Neural crest cell (in vitro differentiated cells): ENCODE measurements at regions not wholly inside any gene's neighbourhood (a gene's known extent, or its start where the extent isn't known, plus 50 kb on each side); places are given as distances from the start of the nearest gene placed in this dataset.

Experiments
- DNase-seq: peaks from one replicate; pipeline ENCODE4 v3.0.0; 2021; ENCODE audit warnings: low read depth, mixed read lengths, low spot score
- H3K27ac Mint-ChIP-seq: one replicate; pipeline ENCODE4 v1.8.0; 2021; ENCODE audit warnings: mild to moderate bottlenecking, mixed read lengths; ENCODE audit not compliant: unreplicated experiment
- H3K27me3 Mint-ChIP-seq: 2 replicates; pipeline ENCODE4 v1.8.0; 2021; ENCODE audit warnings: low read depth, mild to moderate bottlenecking, mixed read lengths
- H3K36me3 Mint-ChIP-seq: 2 replicates; pipeline ENCODE4 v1.8.0; 2021; ENCODE audit warnings: low read depth, mild to moderate bottlenecking, mixed read lengths
- H3K4me1 Mint-ChIP-seq: 2 replicates; pipeline ENCODE4 v1.8.0; 2021; ENCODE audit warnings: mixed read lengths
- H3K4me3 Mint-ChIP-seq: one replicate; pipeline ENCODE4 v1.8.0; 2021; ENCODE audit warnings: mild to moderate bottlenecking, mixed read lengths
- H3K9me3 Mint-ChIP-seq: 2 replicates; pipeline ENCODE4 v1.8.0; 2021; ENCODE audit warnings: mixed read lengths
- TF ChIP-seq, protein P1 (sequence below): fragments of 200-600 bp; sonication (generic); conservative IDR thresholded peaks from 2 replicates; pipeline ENCODE4 v1.5.0; 2021; ENCODE audit warnings: antibody characterized with exemption, mild to moderate bottlenecking

- Mint-ChIP-seq H3K36me3 (peaks cover 16% of the 10 kb centered on the region), H3K4me3 (no peak overlapping the region), H3K27ac (no peak overlapping the region), H3K4me1 (peaks cover 54% of the 10 kb centered on the region), H3K27me3 (no peaks in the 10 kb centered on the region), H3K9me3 (peaks cover 13% of the 10 kb centered on the region)
- DNase-seq = no peak
- TF ChIP-seq, protein P1, sequence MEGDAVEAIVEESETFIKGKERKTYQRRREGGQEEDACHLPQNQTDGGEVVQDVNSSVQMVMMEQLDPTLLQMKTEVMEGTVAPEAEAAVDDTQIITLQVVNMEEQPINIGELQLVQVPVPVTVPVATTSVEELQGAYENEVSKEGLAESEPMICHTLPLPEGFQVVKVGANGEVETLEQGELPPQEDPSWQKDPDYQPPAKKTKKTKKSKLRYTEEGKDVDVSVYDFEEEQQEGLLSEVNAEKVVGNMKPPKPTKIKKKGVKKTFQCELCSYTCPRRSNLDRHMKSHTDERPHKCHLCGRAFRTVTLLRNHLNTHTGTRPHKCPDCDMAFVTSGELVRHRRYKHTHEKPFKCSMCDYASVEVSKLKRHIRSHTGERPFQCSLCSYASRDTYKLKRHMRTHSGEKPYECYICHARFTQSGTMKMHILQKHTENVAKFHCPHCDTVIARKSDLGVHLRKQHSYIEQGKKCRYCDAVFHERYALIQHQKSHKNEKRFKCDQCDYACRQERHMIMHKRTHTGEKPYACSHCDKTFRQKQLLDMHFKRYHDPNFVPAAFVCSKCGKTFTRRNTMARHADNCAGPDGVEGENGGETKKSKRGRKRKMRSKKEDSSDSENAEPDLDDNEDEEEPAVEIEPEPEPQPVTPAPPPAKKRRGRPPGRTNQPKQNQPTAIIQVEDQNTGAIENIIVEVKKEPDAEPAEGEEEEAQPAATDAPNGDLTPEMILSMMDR = no peak
Observed at GRCh38 chr5:124230456-124230855, 516.0 kb downstream of the ZNF608 start.

DNA sequence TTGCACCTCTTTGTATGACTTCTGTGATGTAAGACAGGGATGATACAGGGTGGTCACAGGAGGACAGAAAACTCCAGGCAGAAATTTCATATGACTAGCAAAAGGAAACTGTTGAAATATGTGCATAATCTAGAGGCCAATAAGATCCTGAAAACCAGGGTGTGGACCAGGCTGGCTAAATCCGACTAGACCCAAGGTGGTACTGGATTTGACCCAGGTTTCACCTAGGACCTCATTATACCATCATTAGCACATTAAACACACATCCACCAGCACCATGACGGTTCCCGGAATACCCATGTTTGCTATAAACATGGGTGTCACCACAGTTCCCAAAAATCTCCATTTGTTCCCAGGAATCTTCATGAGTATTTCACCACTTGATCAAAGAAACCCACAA lies 517.1 kb downstream of the ZNF608 start:
- H3K4me1 Mint-ChIP-seq = peaks cover 43% of the 10 kb centered on the region
- TF ChIP-seq, protein P1 = no peak
- peaks cover 18% of the 10 kb centered on the region for H3K36me3 Mint-ChIP-seq
- no peak for DNase-seq
- no peak overlapping the region for H3K27ac Mint-ChIP-seq
- H3K4me3 Mint-ChIP-seq = no peak overlapping the region
- H3K9me3 Mint-ChIP-seq = peaks cover 16% of the 10 kb centered on the region
- no peaks in the 10 kb centered on the region for H3K27me3 Mint-ChIP-seq

DNA sequence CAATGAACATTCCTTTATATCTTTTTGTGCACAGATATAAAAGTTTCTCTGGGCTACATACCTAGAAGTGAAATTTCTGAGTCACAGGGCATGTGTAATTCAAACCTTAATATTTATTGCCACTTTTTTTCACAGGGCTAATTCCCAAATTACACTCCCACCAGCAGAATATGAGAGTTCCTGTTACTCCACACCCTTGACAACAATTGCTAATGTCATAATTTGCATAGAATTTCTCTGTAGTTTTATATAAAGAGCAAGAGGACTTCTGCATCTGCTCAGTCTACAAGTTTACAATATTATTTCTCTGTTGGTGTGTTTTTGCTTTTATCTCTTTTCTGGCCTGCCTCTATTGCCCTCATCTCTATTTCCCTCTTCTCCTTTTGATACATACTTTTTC lies 518.5 kb downstream of the ZNF608 start:
- TF ChIP-seq, protein P1 = no peak
- no peak for DNase-seq
- Mint-ChIP-seq H3K4me1 (peaks cover 29% of the 10 kb centered on the region), H3K4me3 (no peak overlapping the region), H3K27ac (no peak overlapping the region), H3K9me3 (peaks cover 16% of the 10 kb centered on the region), H3K27me3 (no peaks in the 10 kb centered on the region), H3K36me3 (peaks cover 18% of the 10 kb centered on the region)

DNA sequence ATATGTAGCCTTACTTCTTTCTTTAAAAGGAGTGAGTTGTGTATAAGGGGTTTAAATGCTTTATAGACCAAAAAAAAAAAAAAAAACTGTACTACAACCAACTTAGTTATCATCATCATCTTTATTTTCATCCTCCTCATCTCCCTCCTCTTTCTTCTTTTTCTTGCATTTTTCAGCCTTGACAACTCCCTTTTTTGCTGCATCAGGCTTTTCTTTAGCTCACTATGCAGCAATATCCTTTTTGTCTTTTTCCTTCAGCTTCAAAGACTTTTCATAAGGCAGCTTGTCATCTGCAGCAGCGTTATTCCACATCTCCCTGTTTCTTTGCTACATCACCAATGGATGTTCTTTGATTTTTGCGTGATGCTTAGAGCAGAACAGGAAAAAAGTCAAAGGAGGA lies 526.0 kb downstream of the ZNF608 start:
- no peak overlapping the region for H3K4me3 Mint-ChIP-seq
- no peak for DNase-seq
- TF ChIP-seq, protein P1 = no peak

GRCh38 chr5:124212934-124213333 lies 533.5 kb downstream of the ZNF608 start:
- peaks cover 27% of the 10 kb centered on the region for H3K9me3 Mint-ChIP-seq
- H3K36me3 Mint-ChIP-seq = peaks cover 32% of the 10 kb centered on the region
- TF ChIP-seq, protein P1 = no peak
- no peak overlapping the region for H3K4me3 Mint-ChIP-seq
- no peak overlapping the region for H3K27ac Mint-ChIP-seq
- H3K27me3 Mint-ChIP-seq = no peaks in the 10 kb centered on the region
- H3K4me1 Mint-ChIP-seq = no peaks in the 10 kb centered on the region
- DNase-seq = no peak

More for the DNA sequence above, 526.0 kb downstream of the ZNF608 start:
- Mint-ChIP-seq H3K36me3 (peaks cover 16% of the 10 kb centered on the region), H3K9me3 (peaks cover 8% of the 10 kb centered on the region), H3K27ac (peak overlapping the region; percentile 1), H3K27me3 (no peaks in the 10 kb centered on the region), H3K4me1 (peaks cover 10% of the 10 kb centered on the region)
